ENCODE measurements at regions not wholly inside any gene's neighbourhood (a gene's known extent, or its start where the extent isn't known, plus 50 kb on each side); places are given as distances from the start of the nearest gene placed in this dataset.

DNA sequence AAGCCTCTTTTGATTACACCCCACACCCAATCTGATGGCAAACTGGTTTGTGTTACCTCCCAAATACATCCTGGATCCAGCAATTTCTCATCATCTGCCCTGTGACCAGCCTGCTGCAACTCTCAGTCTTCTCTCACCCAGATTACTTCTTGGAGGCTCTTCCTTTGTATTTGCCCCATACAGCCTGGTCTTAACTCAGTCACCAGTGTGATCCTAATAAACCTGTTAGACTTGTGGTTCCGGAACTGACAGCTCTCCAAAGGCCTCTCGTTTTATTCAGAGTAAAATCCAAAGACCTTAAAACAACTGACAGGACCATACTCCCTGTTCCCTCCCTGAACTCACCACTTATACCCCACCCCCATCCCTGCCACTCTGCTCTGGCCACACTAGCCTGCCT, 228.2 kb upstream of the PAPPA start:
- Histone ChIP-seq H3K36me3 (ENCODE audit: control insufficient read depth, insufficient read depth, low read length) (no peaks in the 10 kb centered on the region), H3K4me1 (ENCODE audit: control insufficient read depth, insufficient read depth, low read length, poor library complexity, severe bottlenecking) (peaks cover 6% of the 10 kb centered on the region)
- 40% methylated on average over 2 of the region's 2 CpGs; no CpG with 5 or more reads in 1 of the 2 experiments for WGBS, 2 experiments (ENCODE audit: insufficient coverage in 2 of 2)

DNA sequence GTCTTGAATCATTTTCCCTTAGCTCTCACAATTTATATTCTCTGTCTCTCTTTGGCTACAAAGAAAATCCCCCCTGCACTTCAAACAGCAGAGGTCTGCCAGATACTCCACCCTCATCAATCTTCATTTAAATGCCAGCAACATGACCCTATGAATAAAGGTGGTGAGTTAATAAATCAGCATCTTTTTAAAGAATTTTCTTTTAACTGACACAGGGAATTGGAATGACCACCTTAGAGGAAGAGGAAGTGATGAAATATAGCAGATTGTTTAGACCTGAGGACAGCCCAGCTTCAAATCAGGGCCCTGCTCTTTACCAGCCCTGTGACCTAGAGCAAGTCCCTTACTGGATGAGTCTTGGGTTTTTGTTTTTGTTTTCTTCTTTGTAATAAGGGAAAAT, 223.1 kb upstream of the PAPPA start:
- Histone ChIP-seq H3K4me1 (ENCODE audit: control insufficient read depth, insufficient read depth, low read length, poor library complexity, severe bottlenecking) (peaks cover 2% of the 10 kb centered on the region), H3K27ac (ENCODE audit: low read depth, low read length, severe bottlenecking) (no peak overlapping the region), H3K4me3 (ENCODE audit: extremely low read depth, insufficient read depth, low read length, poor library complexity, severe bottlenecking) (no peak overlapping the region), H3K9me3 (ENCODE audit: control insufficient read depth, low read length) (no peaks in the 10 kb centered on the region), H3K36me3 (ENCODE audit: control insufficient read depth, insufficient read depth, low read length) (no peaks in the 10 kb centered on the region)

More for the DNA sequence above, 228.2 kb upstream of the PAPPA start:
- H3K27ac ChIP-seq (ENCODE audit: low read depth, low read length, severe bottlenecking): no peak overlapping the region
- H3K9me3 ChIP-seq (ENCODE audit: control insufficient read depth, low read length): no peaks in the 10 kb centered on the region
- no peak overlapping the region for H3K4me3 ChIP-seq (ENCODE audit: extremely low read depth, insufficient read depth, low read length, poor library complexity, severe bottlenecking)

DNA sequence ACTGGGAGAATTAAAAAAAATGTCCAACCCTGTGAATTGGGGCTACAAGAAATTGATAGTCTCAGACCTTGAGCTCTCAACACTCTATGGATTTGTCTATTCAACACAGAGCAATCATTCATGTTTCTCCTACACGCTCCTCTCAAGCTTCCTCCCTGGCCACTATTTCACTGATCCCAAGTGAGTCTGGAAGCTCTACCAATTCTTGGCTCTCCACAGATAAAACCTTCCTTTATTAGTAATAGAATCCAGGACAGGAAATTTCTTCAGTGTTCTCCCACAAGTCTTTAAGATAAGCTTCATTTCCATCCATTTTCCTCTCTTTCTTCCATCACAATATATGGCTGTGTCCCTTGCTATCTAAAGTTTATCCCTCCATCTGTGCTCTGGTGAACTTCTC, 215.1 kb upstream of the PAPPA start:
- Histone ChIP-seq H3K4me1 (ENCODE audit: control insufficient read depth, insufficient read depth, low read length, poor library complexity, severe bottlenecking) (no peaks in the 10 kb centered on the region), H3K4me3 (ENCODE audit: extremely low read depth, insufficient read depth, low read length, poor library complexity, severe bottlenecking) (no peak overlapping the region), H3K36me3 (ENCODE audit: control insufficient read depth, insufficient read depth, low read length) (no peaks in the 10 kb centered on the region), H3K9me3 (ENCODE audit: control insufficient read depth, low read length) (no peaks in the 10 kb centered on the region), H3K27ac (ENCODE audit: low read depth, low read length, severe bottlenecking) (no peak overlapping the region)
- 88 to 91% methylated on average over 1 of the region's 1 CpG for WGBS, 2 experiments (ENCODE audit: insufficient coverage in 2 of 2)

DNA sequence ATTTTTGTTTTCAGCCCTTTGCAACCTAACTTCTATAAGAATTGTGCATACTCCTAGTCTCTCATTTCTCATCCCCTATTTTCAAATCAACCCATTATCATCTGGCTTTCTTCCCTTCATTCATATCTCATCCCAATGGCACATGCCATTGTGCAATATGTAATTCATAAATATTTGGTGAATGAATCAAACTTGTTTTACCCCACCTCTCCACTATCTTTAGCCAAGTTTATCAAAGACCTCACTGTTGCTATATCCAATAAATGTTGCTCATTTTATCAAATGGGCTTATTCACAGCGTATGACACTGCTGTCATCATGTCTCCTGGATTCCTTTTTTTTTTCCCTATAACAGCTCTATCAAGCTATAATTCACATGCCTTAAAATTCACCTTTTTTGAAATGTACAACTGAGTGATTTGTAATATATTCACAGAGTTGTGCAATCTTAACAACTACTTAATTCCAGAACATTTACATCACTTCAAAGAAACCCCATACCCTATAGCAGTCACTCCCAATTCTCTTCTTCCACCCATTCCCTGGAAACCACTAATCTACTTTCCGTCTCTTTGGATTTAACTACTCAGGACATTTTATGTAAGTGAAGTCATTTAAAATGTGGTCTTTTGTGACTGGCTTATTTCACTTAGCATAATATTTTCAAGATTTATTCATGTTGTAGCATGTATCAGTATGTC, 214.4 kb upstream of the PAPPA start:
- no peak overlapping the region for H3K4me3 ChIP-seq (ENCODE audit: extremely low read depth, insufficient read depth, low read length, poor library complexity, severe bottlenecking)
- no peaks in the 10 kb centered on the region for H3K9me3 ChIP-seq (ENCODE audit: control insufficient read depth, low read length)
- no peak overlapping the region for H3K27ac ChIP-seq (ENCODE audit: low read depth, low read length, severe bottlenecking)
- H3K36me3 ChIP-seq (ENCODE audit: control insufficient read depth, insufficient read depth, low read length): no peaks in the 10 kb centered on the region
- WGBS, 2 experiments (ENCODE audit: insufficient coverage in 2 of 2): 100% methylated on average over 1 of the region's 2 CpGs; no CpG with 5 or more reads in 1 of the 2 experiments
- H3K4me1 ChIP-seq (ENCODE audit: control insufficient read depth, insufficient read depth, low read length, poor library complexity, severe bottlenecking): no peaks in the 10 kb centered on the region

DNA sequence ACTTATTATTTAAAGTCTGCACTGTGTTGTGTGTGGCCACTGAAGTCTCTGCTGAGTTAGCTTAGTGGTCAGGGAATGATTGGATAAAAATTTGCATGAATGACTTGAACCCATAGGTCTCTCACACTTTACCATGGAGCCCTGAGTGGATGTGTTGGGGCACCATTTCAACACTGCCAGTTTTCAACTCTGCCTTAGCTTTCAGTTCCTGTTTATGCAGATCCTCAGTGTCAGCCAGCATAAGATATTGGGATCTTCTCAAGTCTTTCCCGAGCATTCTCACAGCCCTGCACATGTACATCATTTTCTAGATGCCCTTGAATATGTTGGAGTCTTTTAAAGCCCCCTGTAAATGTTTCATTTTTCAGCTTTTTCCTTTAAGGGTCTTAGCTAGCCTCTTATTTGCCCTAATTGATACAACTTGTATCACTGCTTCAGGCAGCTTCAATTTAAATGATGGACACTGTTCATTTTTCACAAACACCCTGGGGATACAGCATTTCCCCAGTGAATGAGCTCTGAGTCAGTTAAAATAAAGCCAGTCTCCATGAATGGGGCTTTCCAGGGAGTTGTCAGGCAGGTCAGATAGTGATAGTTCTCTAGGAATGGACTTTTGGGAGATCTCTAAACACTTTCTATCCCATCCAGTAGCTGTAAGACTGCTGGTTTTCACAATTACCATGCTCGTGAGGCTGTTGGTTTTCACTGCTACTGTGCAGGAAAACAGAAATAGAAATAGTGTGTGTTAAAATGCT, 211.9 kb upstream of the PAPPA start:
- H3K9me3 ChIP-seq (ENCODE audit: control insufficient read depth, low read length): no peaks in the 10 kb centered on the region
- no peaks in the 10 kb centered on the region for H3K36me3 ChIP-seq (ENCODE audit: control insufficient read depth, insufficient read depth, low read length)
- WGBS, 2 experiments (ENCODE audit: insufficient coverage in 2 of 2): 100% methylated on average over 1 of the region's 2 CpGs; no CpG with 5 or more reads in 1 of the 2 experiments
- H3K4me1 ChIP-seq (ENCODE audit: control insufficient read depth, insufficient read depth, low read length, poor library complexity, severe bottlenecking): peaks cover 12% of the 10 kb centered on the region
- H3K27ac ChIP-seq (ENCODE audit: low read depth, low read length, severe bottlenecking): peak overlapping the region; percentile 33
- no peak overlapping the region for H3K4me3 ChIP-seq (ENCODE audit: extremely low read depth, insufficient read depth, low read length, poor library complexity, severe bottlenecking)

DNA sequence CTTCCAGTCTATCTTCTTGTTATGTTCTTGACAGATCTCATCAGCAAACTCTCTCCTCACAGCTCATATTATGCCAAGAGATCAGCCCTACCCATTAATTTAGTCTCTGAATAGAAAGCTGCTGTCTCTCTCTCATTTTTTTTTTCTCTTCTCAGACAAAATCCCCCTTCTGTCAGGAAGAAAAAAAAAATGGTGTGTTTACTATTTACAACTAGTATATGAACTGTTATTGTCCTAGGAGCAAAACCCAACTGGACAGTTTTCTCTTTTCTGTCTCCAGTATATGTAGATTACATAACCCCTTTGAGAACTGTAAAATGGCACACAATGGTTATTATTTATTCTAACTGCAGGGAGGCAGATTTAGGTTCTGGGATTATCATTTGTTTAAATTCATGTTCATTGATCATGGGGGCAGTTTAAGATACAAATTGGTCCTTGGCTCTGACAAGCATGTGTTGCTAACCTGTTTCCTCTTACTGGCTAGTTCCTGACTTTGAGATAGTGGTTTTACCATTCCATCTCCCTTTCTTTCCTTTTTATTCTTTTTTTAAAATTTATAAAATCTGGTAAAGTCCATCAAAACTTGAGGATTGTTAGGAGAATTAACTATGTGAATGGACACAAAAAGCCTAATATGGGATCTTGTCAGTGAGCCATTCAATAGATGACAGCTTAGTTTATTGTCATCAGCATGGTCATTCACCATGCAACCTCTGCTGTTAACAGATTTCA, 210.0 kb upstream of the PAPPA start:
- H3K4me1 ChIP-seq (ENCODE audit: control insufficient read depth, insufficient read depth, low read length, poor library complexity, severe bottlenecking): peaks cover 12% of the 10 kb centered on the region
- H3K27ac ChIP-seq (ENCODE audit: low read depth, low read length, severe bottlenecking): peak overlapping the region; percentile 97

DNA sequence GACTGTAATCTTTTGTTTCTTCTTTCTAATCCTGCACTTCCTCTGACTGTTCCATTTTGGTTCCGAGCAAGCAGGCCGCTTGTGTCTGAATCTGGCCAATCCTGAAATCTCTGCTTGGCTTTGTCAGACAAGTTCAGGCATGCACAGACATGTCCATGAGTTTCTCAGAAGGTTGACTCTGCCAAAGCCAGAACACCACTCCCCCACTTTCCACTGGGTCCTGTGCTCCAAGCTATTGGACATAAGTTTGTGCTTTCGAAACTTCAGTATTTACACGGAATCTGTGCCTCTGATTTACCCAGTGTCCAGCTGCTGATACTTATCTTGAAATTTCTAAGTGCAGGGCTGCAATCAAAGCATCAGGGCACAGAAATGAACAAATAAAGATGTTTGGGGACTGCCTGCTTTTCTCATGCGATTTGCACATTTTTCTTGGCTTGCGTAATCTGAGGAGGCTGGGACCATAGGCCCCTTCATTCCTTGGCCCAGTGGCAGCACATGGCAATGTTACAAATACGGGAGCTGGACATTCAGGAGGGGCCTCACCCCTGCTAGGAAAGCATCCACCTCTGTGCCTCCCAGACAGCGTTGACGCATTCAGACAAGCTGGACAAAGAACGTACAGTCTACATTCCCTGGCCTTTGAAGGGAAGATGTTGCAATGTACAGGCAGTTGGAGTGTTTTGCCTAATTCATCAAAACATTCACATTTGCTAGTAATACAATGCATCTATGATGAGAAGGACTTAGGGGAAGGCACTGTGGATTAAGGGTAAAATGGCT, 209.2 kb upstream of the PAPPA start:
- WGBS, 2 experiments (ENCODE audit: insufficient coverage in 2 of 2): 85 to 88% methylated on average over 7 to 8 of the region's 10 CpGs
- Histone ChIP-seq H3K9me3 (ENCODE audit: control insufficient read depth, low read length) (no peaks in the 10 kb centered on the region), H3K36me3 (ENCODE audit: control insufficient read depth, insufficient read depth, low read length) (no peaks in the 10 kb centered on the region), H3K4me3 (ENCODE audit: extremely low read depth, insufficient read depth, low read length, poor library complexity, severe bottlenecking) (no peak overlapping the region), H3K27ac (ENCODE audit: low read depth, low read length, severe bottlenecking) (peak overlapping the region; percentile 97), H3K4me1 (ENCODE audit: control insufficient read depth, insufficient read depth, low read length, poor library complexity, severe bottlenecking) (peaks cover 12% of the 10 kb centered on the region)

More for the DNA sequence above, 210.0 kb upstream of the PAPPA start:
- no peaks in the 10 kb centered on the region for H3K36me3 ChIP-seq (ENCODE audit: control insufficient read depth, insufficient read depth, low read length)
- H3K4me3 ChIP-seq (ENCODE audit: extremely low read depth, insufficient read depth, low read length, poor library complexity, severe bottlenecking): no peak overlapping the region
- no peaks in the 10 kb centered on the region for H3K9me3 ChIP-seq (ENCODE audit: control insufficient read depth, low read length)

DNA sequence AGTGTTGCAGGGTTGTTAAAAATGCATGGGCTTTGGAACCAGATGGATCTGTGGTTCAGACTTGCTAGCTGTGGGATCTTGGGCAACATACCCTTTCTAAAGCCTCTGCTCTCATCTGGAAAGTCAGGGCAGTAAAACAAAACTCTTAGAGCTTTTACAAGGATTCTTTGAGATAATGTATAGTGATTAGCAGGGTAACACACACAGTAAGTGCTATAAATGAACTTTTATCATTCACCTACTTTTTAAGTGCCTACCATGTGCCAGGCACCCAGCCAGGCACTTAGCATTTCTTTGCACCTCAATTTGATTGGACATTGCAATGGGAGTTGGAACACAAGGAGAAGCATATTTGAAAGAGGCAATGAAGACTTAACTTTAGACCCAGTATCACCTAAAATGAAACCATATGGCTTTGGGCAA, 208.6 kb upstream of the PAPPA start:
- Histone ChIP-seq H3K9me3 (ENCODE audit: control insufficient read depth, low read length) (no peaks in the 10 kb centered on the region), H3K36me3 (ENCODE audit: control insufficient read depth, insufficient read depth, low read length) (no peaks in the 10 kb centered on the region), H3K27ac (ENCODE audit: low read depth, low read length, severe bottlenecking) (peak overlapping the region; percentile 97), H3K4me1 (ENCODE audit: control insufficient read depth, insufficient read depth, low read length, poor library complexity, severe bottlenecking) (peaks cover 12% of the 10 kb centered on the region), H3K4me3 (ENCODE audit: extremely low read depth, insufficient read depth, low read length, poor library complexity, severe bottlenecking) (no peak overlapping the region)

DNA sequence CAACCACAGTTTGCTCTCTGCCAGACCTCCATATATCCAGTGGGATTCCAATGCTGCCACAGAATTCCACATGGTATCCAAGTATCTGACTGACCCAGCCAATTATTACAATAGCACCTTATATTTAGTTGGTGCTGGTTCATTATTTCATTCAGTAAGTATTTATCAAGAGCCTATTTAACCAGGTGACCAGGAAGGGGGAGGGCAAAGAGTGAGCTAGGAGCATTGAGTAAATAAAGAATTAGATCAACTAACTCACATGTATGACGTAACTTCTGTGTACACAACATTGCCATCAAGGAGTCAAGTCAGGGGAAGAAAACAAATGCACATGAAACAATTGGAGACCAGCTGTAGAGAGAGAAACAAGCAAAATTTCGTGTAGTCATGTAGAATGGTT, 207.1 kb upstream of the PAPPA start:
- 71 to 94% methylated on average over 1 of the region's 2 CpGs for WGBS, 2 experiments (ENCODE audit: insufficient coverage in 2 of 2)
- Histone ChIP-seq H3K9me3 (ENCODE audit: control insufficient read depth, low read length) (no peaks in the 10 kb centered on the region), H3K4me1 (ENCODE audit: control insufficient read depth, insufficient read depth, low read length, poor library complexity, severe bottlenecking) (peaks cover 12% of the 10 kb centered on the region), H3K4me3 (ENCODE audit: extremely low read depth, insufficient read depth, low read length, poor library complexity, severe bottlenecking) (no peak overlapping the region), H3K27ac (ENCODE audit: low read depth, low read length, severe bottlenecking) (no peak overlapping the region), H3K36me3 (ENCODE audit: control insufficient read depth, insufficient read depth, low read length) (no peaks in the 10 kb centered on the region)

DNA sequence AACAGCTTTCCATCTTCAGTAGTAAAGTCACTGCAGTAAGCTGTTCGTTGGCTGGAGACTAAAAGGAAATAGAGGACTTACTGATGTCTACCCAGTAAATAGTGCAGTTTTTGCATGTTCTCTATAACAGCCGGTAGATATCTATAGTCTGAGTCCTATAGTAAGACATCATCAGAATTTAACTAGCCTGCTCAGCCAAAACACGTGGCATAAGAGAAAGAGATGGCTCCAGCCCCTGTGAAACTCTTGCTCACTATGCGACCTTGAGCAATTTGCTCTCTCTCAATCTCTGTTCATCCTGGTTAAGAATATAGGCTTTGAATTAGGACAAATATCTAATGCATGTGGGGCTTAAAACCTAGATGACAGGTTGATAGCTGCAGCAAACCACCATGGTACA, 201.6 kb upstream of the PAPPA start:
- H3K27ac ChIP-seq (ENCODE audit: low read depth, low read length, severe bottlenecking): no peak overlapping the region
- 84 to 93% methylated on average over 3 of the region's 4 CpGs for WGBS, 2 experiments (ENCODE audit: insufficient coverage in 2 of 2)

More for the DNA sequence above, 201.6 kb upstream of the PAPPA start:
- Histone ChIP-seq H3K36me3 (ENCODE audit: control insufficient read depth, insufficient read depth, low read length) (no peaks in the 10 kb centered on the region), H3K4me3 (ENCODE audit: extremely low read depth, insufficient read depth, low read length, poor library complexity, severe bottlenecking) (no peak overlapping the region), H3K9me3 (ENCODE audit: control insufficient read depth, low read length) (no peaks in the 10 kb centered on the region), H3K4me1 (ENCODE audit: control insufficient read depth, insufficient read depth, low read length, poor library complexity, severe bottlenecking) (peaks cover 14% of the 10 kb centered on the region)

Data from mesodermal cell (in vitro differentiated cells).